MCF 10A (cell line): ENCODE measurements at regions not wholly inside any gene's neighbourhood (a gene's known extent, or its start where the extent isn't known, plus 50 kb on each side); places are given as distances from the start of the nearest gene placed in this dataset.

Source experiments
- BruUV-seq: library from RNA; stranded (reverse); fragments of 400-500 nt; replicated peaks from 2 replicates; lab custom pipeline; 2021; lab: Mats Ljungman, UMichigan
- CTCF ChIA-PET: fragments of 300-600 bp; sonication (Branson Sonifier 250); formaldehyde crosslinking; extraction: SDS; loops from one replicate; lab custom pipeline; 2021; ENCODE audit warnings: antibody characterized with exemption, inconsistent platforms; lab: Yijun Ruan, JAX
- POLR2A ChIA-PET: fragments of 300-600, 350-650 bp; sonication (Branson Sonifier 250); formaldehyde crosslinking; extraction: SDS; loops from one replicate; lab custom pipeline; 2020; ENCODE audit warnings: antibody characterized with exemption, inconsistent platforms; lab: Yijun Ruan, JAX
- DNase-seq: peaks from one replicate; pipeline ENCODE4 v3.0.0-alpha.2; 2018; ENCODE audit not compliant: unreplicated experiment
- H3K27ac Mint-ChIP-seq: one replicate; pipeline ENCODE4 v1.8.0; 2022; ENCODE audit warnings: mild to moderate bottlenecking, low read depth, mixed read lengths; ENCODE audit not compliant: unreplicated experiment
- H3K27me3 Mint-ChIP-seq: one replicate; pipeline ENCODE4 v1.8.0; 2022; ENCODE audit warnings: mixed read lengths; ENCODE audit not compliant: insufficient read depth, unreplicated experiment
- H3K36me3 Mint-ChIP-seq: one replicate; pipeline ENCODE4 v1.8.0; 2022; ENCODE audit warnings: mild to moderate bottlenecking, moderate library complexity, mixed read lengths; ENCODE audit not compliant: insufficient read depth, unreplicated experiment
- H3K4me1 Mint-ChIP-seq: one replicate; pipeline ENCODE4 v1.8.0; 2022; ENCODE audit warnings: mixed read lengths; ENCODE audit not compliant: insufficient read depth, unreplicated experiment
- H3K4me3 Mint-ChIP-seq: one replicate; pipeline ENCODE4 v1.8.0; 2022; ENCODE audit warnings: mild to moderate bottlenecking, moderate library complexity, mixed read lengths; ENCODE audit not compliant: unreplicated experiment
- H3K9me3 Mint-ChIP-seq: one replicate; pipeline ENCODE4 v1.8.0; 2022; ENCODE audit warnings: mixed read lengths; ENCODE audit not compliant: unreplicated experiment
- CTCF ChIP-seq: fragments of 200-600 bp; IDR thresholded peaks from one replicate; pipeline ENCODE4 v1.8.0; 2022; ENCODE audit warnings: antibody characterized with exemption, mild to moderate bottlenecking; ENCODE audit not compliant: unreplicated experiment
- intact Hi-C: fragments of 100-400 bp; cut with micrococcal nuclease; formaldehyde crosslinking; loops from 2 replicates; pipeline ENCODE4 v1.14.1; 2022

DNA sequence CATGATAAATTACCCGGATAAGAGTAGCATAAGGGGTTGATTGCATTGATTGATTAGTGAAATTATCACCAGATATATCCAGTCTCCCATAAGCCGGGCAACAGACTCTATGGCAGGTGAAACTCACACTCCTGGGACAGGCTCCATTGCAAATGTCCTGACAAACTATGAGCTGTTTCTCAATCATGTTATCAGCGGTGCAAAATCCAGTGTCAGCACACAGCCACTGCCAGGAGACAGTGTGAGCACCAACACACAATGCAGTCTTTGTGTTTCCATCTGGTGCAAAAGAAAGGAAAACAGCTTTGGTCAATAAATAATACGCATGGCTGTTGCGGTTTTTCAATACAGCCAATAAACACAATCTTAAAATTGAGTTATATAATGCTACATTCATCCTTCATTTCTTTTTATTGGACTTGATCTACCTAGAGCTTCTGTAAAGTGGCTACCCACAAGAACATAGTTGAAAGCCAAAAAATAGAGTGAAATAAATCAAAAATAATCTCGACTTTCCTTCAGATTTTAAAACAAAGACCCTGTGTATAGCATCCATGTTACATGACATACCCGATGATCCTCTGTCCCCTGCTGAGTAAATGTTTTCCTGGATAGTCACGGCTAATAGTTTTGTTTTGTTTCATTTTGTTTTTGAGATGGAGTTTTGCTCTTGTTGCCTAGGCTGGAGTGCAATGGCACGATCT lies 64.3 kb upstream of the AFDN start:
- DNase-seq = no peak
- peaks cover 16% of the 10 kb centered on the region for H3K4me1 Mint-ChIP-seq
- no peaks in the 10 kb centered on the region for H3K9me3 Mint-ChIP-seq
- intact Hi-C loops = no loop called here
- no peak overlapping the region for H3K27ac Mint-ChIP-seq
- CTCF ChIA-PET = interaction anchor here (0.7 to 0.8 kb wide), 2 partner anchors 9 to 14 kb away, joined by 3 to 4 read pairs; no protein-coding TSS in a partner anchor
- H3K4me3 Mint-ChIP-seq = no peak overlapping the region
- POLR2A ChIA-PET = no interaction called here
- no peaks in the 10 kb centered on the region for H3K36me3 Mint-ChIP-seq
- TF ChIP-seq CTCF = no peak
- no TSS peak for BruUV-seq
- H3K27me3 Mint-ChIP-seq = peaks cover 54% of the 10 kb centered on the region

DNA sequence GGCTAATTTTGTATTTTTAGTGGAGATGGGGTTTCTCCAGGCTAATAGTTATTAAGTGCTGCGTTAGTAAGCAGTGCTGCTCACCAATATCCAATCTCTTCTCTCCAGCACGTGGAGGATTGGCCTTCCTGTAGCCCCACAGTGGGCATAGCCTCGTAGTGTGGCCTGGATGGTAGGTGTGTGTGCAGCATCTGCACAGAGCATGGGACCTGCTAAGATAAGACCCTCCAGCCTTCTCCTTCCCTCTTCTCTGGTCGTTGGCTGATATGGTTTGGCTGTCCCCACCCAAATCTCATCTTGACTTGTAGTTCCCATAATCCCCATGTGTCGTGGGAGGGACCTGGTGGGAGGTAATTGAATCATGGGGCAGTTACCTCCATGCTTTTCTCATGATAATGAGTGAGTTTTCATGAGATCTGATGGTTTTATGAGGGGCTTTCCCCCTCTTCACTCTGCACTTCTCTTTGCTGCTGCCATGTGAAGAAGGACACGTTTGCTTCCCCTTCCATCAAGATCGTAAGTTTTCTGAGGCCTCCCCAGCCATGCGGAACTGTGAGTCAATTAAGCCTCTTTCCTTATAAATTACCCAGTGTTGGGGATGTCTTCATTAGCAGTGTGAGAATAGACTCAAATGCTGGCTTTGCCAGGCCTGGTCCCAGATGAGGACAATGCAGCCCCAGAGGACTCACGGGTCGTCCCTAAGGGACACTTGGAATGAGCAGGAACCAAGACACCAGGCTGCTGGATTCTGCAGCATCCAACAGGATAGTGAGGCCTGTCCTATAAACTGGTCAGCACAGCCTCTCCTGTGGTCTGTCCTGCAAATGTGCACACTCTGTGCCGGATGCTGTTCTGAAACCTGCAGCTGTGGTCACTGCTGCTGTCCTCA lies 63.4 kb upstream of the AFDN start:
- ChIA-PET CTCF (interaction anchor here (0.6 kb wide), 1 partner anchor 86 kb away, joined by 3 read pairs; no protein-coding TSS in a partner anchor), POLR2A (no interaction called here)
- TF ChIP-seq CTCF = no peak
- no peak for DNase-seq
- peaks cover 54% of the 10 kb centered on the region for H3K27me3 Mint-ChIP-seq
- peaks cover 16% of the 10 kb centered on the region for H3K4me1 Mint-ChIP-seq
- no peak overlapping the region for H3K4me3 Mint-ChIP-seq
- intact Hi-C loops = no loop called here
- no peaks in the 10 kb centered on the region for H3K9me3 Mint-ChIP-seq
- no TSS peak for BruUV-seq
- H3K36me3 Mint-ChIP-seq = no peaks in the 10 kb centered on the region
- no peak overlapping the region for H3K27ac Mint-ChIP-seq

DNA sequence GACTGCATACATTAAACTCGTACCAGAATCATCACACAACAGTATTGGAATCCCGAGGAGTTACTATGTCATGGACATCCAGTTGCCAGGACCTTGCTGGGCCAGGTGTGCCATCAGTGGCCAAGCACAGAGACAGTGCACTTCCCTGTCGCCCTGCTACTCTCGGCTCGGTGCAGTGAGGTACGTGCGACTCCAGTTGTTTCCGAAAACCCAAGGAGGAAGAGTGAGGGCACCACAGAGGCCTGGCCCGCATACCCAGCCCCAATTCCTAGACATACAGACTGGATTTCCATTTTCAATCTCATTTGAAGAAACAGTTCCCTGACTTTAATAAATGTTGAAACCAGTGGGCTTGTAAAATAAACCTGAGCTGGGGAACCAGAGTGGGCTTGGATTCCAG lies 62.5 kb upstream of the AFDN start:
- H3K36me3 Mint-ChIP-seq = no peaks in the 10 kb centered on the region
- intact Hi-C loops = no loop called here
- TF ChIP-seq CTCF = no peak
- H3K4me1 Mint-ChIP-seq = peaks cover 16% of the 10 kb centered on the region
- H3K27me3 Mint-ChIP-seq = peaks cover 54% of the 10 kb centered on the region
- DNase-seq = no peak
- no TSS peak for BruUV-seq
- POLR2A ChIA-PET = no interaction called here
- no peaks in the 10 kb centered on the region for H3K9me3 Mint-ChIP-seq
- CTCF ChIA-PET = interaction anchor here (0.6 kb wide), 2 partner anchors 85 to 1823 kb away, joined by 3 to 4 read pairs; no protein-coding TSS in a partner anchor
- no peak overlapping the region for H3K4me3 Mint-ChIP-seq
- no peak overlapping the region for H3K27ac Mint-ChIP-seq
